ENCODE measurements at regions not wholly inside any gene's neighbourhood (a gene's known extent, or its start where the extent isn't known, plus 50 kb on each side); places are given as distances from the start of the nearest gene placed in this dataset.
"Not testable (repeated sequence)": the region's sequence is repeated elsewhere in the genome, so short reads cannot be mapped to it uniquely, and the experiment has no call there.

DNA sequence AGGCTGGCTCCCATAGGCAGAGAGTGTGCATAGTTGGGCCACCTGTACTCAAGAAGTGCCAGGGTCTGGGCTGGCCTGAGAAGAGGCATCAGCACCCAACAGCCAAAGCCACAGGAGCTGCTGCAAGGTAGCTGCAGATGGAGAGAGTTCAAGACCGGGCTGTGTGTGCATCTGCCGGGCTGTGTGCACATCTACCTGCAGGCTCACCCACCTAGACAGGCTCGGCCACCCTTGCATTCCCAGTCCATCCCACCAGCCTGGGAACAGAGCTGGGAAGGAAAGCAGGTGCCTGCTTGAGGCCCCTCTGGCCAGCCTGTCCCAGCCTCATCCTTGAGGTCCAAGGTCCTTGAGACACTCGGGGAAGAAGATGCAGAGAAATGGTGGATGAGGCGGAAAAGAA is 194.4 kb upstream of the AJAP1 start:
- DNase-seq, result no peak

DNA sequence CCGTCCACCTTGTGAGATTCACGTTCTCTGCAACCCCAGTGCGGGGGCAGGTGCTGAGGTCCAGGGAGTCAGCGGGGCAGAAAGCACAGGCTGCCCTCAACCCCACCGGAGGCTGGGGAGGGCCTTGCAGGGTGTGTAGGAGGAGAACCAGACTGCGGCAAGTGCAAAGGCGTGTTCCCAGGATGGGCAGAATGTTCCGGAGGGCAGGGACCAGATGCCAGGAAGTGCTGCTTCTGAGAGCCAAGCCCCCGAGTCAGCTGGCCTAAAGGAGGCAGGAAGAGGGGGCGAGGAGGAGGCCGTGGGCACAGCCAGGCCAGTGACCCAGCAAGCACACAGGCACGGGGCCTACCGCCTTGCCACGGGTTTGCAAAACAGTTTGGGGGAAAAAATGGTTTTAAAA is 193.8 kb upstream of the AJAP1 start:
- no peak for DNase-seq

DNA sequence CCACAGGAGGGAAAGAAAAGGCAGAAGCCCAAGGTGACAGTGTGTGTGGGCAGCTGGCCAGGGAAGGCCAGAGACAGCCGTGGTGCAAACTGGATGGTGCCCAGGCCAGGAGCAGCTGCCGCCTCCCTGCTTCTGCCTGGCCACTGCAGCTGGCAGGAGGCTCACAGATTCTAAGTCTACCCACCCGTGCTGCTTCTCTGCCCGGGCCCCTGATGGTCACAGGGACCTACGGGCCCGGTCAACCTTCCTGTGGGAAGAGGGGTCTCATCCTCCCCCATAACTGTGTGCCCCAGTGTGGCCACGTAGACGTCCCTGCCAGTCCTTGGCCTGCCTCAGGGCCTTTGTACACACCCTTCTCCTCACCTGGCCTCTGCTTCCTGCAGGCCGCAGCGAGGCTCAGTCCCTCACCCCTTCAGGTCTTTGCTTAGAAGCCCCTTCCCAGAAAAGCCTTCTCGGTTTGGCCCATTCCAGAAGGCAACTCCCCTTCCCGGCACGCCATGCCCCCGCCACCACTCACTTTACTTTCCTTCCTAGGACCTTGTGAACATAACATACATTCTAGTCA is 192.6 kb upstream of the AJAP1 start:
- no peak for DNase-seq

DNA sequence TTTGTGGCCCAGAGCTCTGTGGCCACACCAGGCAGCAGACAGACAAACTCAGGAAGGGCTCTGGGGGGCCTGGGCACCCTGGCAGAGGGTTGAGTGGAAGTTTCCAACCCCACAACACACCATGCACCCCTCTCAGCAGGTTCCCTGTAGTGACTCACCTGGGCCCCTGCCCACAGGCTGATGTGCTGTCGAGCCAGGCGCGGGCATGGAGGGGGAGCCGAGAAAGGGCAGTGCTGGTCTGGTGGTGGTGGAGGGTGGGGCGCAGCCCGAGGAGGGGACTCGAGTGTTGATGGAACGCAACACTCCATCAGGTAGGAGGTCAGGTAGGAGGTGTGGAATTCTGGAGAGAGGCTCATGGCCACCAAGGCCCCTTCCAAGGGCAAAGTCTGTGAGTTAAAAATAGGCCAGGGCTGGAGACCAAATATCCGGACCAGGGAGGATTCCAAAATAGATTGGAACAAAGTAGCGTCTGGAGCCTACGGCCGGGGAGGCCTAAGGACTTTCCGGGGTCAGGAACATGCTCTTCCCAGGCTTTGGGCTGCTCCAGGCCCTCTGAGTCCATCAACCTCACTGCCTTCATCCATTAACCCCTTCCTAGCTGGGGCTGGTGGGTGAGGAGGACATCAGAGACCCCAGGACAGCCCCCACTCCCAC is 191.5 kb upstream of the AJAP1 start:
- DNase-seq, result no peak

DNA sequence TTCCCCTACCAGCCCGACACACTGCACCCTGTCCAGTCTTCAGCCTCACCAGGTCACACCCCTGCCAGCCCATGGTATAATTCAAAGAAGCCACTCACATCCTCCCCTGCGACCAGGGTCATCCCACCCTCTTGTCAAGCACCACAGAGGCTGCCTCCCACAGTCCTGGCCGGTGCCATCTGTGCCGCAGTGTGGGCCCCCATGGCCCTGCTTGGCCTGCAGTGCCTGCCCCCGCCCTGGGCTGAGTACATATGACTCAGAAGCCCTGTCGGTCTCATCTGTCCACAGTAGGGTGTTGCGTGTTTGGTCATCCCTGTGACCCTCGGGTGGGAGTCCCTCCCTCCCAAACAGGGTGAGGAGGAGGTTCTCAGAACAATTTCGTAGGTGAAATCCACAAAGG is 190.8 kb upstream of the AJAP1 start:
- DNase-seq, result no peak

DNA sequence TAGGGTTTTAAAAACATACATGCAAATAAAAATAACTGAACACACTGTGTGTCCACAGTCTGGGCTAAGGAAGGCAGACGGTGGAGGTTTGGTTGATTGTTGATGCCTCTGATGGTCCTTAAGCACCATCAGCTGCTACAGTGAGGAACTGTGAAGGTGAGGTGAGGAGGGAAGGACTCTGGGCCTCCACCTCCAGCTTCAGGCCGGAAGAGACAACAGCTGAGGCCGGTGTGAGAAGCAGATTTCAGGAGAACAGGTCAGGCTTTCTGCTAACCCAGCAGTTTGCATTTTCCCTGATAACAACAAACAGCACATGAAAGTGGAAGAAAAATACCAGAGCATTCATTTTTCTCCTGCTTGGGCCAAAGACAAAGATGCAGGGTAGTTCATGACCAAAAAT is 189.9 kb upstream of the AJAP1 start:
- DNase-seq, result no peak

DNA sequence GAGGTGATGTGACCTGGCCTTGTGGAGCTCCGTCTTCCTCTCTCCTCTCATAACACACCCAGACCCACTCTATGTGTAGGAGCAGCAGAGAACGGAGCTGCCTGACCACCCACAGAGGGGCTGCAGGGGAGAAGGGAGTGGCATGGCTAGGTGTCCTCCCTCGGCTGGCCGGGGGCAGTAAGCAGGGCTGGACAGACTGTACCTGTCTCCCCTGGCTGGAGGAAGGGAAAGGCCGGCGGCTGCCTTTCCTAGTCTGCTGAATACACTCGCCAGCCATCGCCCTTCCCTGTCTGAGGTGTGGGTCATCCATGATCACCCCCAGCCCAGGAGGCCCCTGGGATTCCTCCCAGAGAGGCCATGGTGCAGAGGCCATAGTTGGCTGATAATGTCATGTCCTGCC is 187.2 kb upstream of the AJAP1 start:
- no peak for DNase-seq

DNA sequence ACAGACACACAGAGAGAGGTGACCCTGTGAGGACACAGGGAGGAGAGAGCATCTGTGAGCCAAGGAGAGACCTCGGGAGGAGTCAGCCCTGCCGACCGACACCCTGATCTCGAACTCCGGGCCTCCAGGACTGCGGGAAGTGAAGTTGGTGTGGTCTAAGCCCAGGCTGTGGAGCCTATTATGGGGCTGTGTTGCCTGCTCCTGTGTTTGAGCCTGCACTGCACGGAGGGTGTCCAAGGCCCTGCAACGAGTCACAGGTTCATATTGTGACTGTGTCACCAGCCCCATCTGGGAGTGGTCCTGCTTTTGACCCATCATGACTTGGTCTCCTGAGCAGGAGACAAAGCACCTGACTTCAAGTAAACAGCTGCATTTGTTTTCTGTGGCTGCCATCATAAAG is 186.0 kb upstream of the AJAP1 start:
- no peak for DNase-seq

DNA sequence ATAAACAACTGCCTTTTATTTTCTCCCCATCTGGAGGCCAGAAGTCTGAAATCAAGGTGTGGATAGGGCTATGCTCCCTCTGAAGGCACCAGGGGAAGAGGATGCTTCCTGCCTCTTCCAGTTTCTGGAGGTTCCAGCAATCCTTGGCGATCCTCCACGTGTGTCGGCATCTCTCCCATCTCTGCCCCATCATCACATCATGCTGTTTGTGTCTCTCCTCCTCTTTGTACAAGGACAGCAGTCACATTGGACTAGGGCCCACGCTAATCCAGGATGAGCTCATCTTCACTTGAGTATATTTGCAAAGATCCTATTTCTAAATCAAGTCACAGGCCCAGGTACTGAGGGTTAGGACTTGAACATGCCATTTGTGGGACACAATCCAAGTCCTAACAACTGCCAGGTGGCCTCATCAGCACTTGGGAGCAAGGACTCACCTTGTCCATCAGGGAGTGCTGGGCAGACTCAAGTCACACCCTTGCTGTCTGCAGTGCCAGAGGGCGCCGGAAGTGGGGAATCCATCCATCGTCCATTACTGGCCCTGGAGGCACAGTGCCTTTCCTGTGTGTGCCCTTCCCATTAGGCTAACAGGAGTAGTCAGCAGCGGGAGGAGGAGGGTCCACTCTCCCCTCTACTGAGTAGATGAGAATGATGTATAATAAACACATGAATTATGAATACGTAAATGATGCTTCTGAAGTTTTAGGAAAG is 185.4 kb upstream of the AJAP1 start:
- no peak for DNase-seq

DNA sequence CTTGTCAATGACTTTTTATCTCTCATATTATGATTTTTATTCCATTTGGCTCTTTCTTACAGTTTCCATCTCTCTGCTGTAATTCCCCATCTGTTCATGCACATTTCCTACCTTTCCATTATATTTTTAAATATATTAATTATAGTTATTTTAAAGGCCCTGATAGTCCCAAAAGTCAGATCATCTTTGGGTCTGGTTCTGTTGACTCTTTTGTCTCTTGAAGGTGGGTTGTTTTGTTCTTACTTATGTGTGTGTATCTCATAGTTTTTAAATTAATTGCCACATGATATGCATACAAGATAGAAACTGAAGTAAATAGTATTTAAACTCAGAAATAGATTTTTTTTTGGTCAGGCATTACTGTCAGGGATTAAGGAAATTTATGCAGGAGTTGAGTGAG is 178.0 kb upstream of the AJAP1 start:
- DNase-seq, result no peak

DNA sequence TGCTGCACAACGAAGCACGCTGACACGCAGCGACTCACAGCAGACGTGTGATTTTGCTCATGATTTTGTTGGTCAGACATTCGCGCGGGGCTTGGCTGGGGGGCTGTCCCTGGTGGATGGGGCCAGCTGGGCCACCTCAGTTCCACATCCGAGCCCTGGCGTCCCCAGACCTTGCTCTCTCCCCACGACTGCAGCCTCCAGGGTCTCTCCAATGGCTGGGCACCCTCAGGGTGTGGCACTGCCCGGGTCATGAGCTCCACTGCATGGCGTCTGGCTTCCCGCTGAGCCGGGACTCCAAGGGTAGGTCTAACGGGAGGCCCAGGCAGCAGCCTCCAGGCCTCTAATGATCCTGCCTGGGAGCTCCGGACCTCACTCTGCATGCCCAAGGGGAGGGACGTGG is 173.0 kb upstream of the AJAP1 start:
- DNase-seq, result no peak

DNA sequence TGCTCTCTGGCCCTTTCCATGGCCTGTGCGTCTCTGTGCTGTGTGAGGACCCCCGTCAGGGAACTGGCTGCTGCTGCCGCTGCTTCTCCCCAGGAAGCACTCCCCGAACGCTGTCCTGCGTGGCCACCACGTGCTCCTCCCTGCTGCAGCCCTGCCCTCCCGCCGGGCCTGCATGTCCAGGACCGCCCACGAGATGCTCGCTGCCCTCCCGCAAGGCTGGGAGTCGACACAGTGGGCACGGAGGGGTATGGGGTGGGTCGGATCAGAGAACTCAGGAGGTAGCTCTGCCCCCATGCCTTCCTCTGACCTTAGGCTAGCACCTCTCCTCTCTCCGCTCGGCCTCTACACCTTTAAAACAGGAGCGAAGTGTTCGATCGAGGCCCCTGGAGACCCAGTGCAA is 171.9 kb upstream of the AJAP1 start:
- DNase-seq, result no peak

DNA sequence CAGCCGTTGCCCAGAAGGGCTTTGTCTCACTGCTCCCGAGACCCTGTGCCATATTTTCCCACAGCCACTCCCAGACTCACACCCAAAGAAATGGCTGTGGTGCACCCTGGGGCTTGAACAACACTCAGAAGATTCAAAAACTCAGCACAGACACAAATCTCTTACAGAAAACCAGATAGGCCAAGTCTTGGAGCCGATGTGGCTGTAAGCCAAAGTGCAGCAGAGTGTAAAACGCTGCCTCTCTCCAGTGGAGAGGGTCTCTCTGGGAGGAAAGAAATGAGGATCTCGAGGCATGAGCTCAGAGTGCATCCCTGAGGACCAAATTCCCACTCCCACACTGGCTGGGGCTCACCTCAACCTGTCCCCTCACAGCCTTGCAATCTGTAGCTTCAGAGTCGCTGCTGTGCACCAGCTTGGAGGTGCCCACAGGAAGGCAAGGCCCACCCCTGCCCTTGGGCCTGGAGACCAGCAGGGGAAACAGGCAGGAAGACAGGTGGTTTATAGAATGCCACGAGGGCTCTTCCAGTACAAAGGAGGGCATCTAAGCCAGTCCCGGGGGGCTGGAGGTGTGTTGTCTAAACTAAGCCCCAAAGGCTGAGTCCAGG is 171.3 kb upstream of the AJAP1 start:
- no peak for DNase-seq

DNA sequence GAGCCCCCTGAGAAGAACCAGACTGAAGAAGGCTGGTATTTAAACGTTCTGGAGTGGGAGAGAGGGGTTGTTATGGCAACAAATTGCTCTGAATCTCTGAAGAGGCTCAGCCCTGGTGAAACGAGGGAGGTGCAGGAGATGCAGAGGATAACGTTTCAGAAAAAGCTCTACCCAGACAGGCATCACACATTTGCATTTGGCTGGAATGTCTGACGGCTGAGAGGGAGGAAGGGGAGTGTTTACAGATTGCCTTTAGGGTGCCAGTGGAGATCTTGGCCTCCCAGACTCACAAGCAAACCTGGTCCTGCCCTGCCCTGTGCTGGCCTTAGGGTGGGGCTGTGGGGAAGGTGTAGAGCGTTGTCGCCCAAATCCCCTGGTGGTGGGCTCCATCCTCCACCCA is 169.0 kb upstream of the AJAP1 start:
- no peak for DNase-seq

DNA sequence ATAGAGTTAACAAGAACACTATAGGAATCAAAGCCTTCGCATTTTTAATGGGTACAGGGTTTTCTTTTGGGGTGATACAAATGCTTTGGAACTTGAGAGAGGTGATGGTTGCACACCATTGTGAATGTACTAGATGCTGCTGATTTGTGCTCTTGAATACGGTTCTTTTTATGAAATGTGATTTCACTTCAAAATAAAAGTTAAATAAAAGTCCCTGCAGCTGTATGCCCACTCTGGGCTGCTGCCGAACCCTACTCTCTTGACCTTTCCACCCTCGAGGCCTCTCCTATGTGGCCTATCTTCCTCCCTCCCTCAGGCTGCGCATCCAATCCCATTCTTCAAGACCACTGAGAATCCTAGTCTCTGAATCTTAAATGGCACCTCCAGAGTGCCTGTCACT is 168.5 kb upstream of the AJAP1 start:
- DNase-seq, result no peak

DNA sequence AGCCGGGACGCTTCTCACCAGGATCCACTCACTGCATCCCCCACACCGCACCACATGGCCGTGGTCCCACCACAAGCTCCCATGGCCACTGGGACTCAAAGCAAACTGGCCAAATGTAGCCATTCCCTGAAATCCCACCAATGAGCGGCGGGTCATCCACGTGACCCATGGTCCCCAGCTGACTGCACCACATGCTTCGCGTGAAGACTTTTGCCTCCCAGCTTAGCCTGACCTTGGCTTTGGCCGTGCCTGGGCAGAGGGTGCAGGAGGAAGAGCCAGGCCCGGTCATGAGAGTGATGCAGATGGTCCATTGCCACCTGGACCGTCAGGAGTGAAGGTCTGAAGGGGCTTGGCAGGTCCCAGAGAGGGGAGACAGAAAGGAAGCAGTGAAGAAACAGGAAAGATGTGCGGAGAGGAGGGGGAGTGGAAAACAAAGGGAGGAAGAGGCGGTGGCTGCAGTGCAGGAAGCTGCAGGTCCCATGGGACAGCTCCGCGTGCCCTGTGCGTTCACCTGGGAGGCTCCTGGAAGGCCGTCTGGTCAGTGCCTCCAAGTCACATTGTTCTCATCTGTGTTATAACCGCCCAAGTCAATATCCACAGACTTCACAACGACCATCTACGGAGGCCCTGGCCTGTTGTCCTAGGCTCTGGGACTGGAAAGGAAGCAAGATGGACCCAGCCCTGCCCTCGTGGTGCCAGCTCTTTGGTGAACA is 167.8 kb upstream of the AJAP1 start:
- DNase-seq, result no peak

DNA sequence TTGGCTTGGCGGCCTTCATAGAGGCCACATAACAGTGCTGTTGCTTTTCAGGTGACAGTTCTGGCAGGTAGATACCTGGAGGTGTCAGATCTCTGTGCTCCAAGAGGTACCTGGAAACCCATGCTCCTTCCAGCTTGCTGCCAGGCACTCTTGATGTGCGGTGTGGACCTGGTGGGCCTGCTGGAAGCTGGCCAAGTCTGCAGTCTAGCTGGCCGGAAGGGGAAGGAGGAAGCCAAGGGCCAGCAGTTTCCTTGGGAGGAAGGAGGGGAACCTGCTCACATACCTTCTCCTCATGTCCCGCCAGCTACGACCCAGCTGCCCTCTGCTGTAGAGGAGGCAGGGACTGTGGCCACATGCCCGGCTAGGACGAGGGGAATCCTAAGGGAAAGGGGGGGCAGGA is 166.4 kb upstream of the AJAP1 start:
- DNase-seq, result no peak

DNA sequence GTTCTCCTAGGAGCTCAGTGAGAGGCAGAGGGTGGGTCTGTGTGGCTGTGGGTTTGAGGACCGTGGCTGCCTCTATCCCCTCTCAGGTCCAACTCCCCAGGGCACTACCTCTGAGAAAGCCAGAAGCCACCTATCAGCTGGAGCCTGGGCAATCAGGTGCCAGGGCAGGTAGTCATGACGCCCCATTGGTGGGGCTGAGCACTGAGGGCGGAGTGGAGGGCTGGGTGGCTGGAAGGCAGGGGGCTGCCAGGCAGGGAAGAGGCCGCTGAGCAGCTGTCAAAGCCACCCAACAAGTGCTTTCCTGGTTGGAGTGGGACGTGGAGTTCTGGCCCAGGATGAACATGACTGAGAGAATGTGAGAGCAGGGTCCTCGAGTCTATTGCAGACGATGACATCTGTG is 164.9 kb upstream of the AJAP1 start:
- DNase-seq, result no peak

DNA sequence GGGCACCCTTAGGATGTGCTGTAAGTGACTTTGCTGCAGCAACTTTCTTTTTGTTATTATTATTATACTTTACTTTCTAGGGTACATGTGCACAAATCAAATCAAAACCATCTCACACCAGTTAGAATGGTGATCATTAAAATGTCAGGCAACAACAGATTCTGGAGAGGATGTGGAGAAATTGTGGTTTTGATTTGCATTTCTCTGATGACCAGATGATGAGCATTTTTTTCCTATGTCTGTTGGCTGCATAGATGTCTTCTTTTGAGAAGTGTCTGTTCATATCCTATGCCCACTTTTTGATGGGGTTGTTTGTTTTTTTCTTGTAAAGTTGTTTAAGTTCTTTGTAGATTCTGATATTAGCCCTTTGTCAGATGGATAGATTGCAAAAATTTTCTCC is 164.4 kb upstream of the AJAP1 start:
- not testable (repeated sequence) for DNase-seq

DNA sequence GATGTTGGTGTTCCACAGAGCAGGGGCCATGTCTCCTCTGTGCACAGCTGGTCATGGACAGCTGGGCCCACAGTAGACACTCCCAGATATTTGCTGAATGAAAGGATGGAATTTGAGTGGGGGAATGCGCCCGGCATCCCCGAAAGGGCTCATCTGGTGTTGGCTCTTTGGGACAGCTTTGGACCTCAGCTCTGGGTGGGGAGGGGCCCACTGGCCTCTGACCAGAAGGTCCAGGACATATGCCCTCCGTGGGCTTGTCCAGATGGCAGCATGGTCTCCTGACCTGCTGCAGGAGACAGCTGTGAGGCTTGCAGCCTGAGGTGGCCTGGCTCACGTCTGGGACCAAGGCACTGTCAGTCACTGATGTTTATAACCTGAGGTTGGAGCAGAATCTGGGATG is 160.4 kb upstream of the AJAP1 start:
- peak; percentile 29 for DNase-seq

DNA sequence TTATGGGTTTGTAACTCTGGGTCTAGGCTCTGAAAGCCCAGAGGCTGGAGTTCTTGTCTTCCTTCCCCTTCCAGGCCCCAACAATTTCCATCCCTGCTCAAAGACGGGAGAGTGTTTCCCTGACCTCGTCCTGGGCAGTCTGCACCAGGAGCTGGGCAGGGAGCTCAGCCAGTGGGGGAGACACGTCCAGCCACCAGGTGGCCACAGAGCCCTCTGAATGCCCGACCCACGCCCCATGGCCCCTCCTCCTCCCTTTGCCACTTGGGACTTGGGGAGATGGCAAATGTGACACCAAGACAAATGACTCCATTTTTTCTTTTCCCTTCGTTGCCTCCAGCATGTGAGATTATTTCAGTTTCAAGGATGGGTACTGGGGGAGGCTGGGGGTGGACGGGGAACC is 159.9 kb upstream of the AJAP1 start:
- no peak for DNase-seq

DNA sequence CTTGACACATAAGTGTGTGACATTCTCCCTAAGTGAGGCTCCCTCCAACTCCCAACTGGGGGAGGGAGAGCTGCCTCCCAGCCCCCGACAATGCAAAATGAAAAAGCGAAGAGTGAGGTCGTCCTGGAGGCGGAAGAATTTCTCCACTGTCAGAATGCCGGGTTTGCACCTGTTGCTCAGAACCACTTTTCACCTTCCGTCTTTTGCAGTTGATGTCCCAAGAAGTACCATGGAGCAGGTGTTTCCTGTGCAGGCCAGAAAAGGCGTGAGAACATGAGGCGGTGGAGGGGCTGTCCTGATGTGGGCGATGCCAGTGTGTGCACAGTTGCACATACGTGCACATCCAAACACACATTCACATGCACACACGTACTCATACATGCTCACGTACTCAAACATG is 158.6 kb upstream of the AJAP1 start:
- no peak for DNase-seq

DNA sequence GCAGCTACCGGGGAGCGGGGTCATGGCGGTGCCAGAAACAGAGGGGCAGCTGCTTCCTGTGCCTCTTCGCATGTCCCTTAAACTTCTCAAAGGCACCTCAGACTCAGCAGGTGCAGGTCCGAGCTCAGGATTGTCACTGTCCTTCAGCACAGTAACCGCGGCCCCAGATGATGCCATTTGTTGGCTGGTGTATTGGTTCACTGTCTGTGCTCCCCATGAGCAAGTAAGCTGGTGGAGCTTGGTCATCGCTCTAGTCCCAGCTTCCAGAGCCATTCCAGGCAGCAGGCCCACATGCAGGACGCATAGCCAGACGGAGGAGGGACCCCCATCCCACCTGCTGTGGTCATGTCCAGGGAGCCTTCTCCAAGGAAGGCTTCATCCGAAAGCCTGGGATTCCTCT is 154.0 kb upstream of the AJAP1 start:
- DNase-seq, result no peak

DNA sequence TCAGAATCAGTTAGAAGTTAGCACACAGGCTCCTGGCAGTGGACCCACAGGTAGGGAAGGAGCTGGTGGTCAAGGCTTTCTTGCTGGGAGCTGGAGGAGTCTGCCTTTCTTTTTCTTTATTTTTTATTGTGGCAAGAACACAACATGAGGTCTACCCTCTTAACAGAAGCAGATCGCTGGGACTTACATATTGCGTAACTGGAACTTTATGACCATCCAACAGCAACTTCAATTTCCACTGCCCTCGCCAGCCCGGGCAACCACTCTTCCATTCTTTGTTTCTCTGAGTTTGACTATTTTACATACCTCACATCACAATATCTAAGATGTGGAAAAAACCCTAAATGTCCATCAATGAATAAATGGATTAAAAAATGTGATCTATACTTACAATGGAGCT is 147.8 kb upstream of the AJAP1 start:
- no peak for DNase-seq
